OCI-LY1 (cell line): ENCODE measurements at regions not wholly inside any gene's neighbourhood (a gene's known extent, or its start where the extent isn't known, plus 50 kb on each side); places are given as distances from the start of the nearest gene placed in this dataset.

Source experiments
- H2AFZ ChIP-seq: fragments of 200-600 bp; sonication (generic), shearing (Covaris generic); 2 replicates; pipeline ENCODE4 v1.6.0; 2014; ENCODE audit warnings: antibody characterized with exemption, mild to moderate bottlenecking, low read length
- H3F3A ChIP-seq: fragments of 200-600 bp; sonication (generic), shearing (Covaris generic); 2 replicates; pipeline ENCODE4 v1.6.0; 2014; ENCODE audit warnings: mild to moderate bottlenecking, antibody characterized with exemption, low read length, moderate library complexity; ENCODE audit not compliant: insufficient read depth
- H3K27ac ChIP-seq: fragments of 200-600 bp; sonication (generic); 2 replicates; pipeline ENCODE4 v1.5.1; 2014; ENCODE audit warnings: low read length, mixed run types, mild to moderate bottlenecking, low read depth; ENCODE audit not compliant: poor library complexity, severe bottlenecking
- H3K27me3 ChIP-seq: fragments of 200-600 bp; sonication (generic); 2 replicates; pipeline ENCODE4 v1.6.0; 2014; ENCODE audit warnings: antibody characterized with exemption, mild to moderate bottlenecking, low read length, moderate library complexity; ENCODE audit not compliant: insufficient read depth
- H3K36me3 ChIP-seq: fragments of 200-600 bp; sonication (generic); 2 replicates; pipeline ENCODE4 v1.6.1; 2014; ENCODE audit warnings: mild to moderate bottlenecking, antibody characterized with exemption, low read length, moderate library complexity, mixed read lengths; ENCODE audit not compliant: insufficient read depth
- H3K4me1 ChIP-seq: fragments of 200-600 bp; sonication (generic); 2 replicates; pipeline ENCODE4 v1.5.1; 2014; ENCODE audit warnings: mild to moderate bottlenecking, low read length, moderate library complexity; ENCODE audit not compliant: insufficient read depth, severe bottlenecking
- H3K4me2 ChIP-seq: fragments of 200-600 bp; sonication (generic), shearing (Covaris generic); 2 replicates; pipeline ENCODE4 v1.6.1; 2014; ENCODE audit warnings: low read length
- H3K4me3 ChIP-seq: fragments of 200-600 bp; sonication (generic); 2 replicates; pipeline ENCODE4 v1.5.1; 2014; ENCODE audit warnings: low read length, low read depth, mild to moderate bottlenecking, mixed read lengths; ENCODE audit not compliant: poor library complexity, severe bottlenecking
- H3K79me2 ChIP-seq: fragments of 200-600 bp; shearing (Covaris generic); 2 replicates; pipeline ENCODE4 v1.6.1; 2016; ENCODE audit warnings: mixed run types, low read length, mixed read lengths; ENCODE audit not compliant: insufficient read depth
- H3K9ac ChIP-seq: fragments of 200-600 bp; sonication (generic), shearing (Covaris generic); 2 replicates; pipeline ENCODE4 v1.6.1; 2014; ENCODE audit warnings: mild to moderate bottlenecking, low read length, mixed read lengths
- H3K9me2 ChIP-seq: fragments of 200-600 bp; sonication (generic), shearing (Covaris generic); 2 replicates; pipeline ENCODE4 v1.6.1; 2014; ENCODE audit warnings: low read depth, mild to moderate bottlenecking, low read length, mixed read lengths
- H3K9me3 ChIP-seq: fragments of 200-600 bp; shearing (Covaris generic); 2 replicates; pipeline ENCODE4 v1.6.1; 2014; ENCODE audit warnings: low read length, mixed read lengths
- H4K20me1 ChIP-seq: fragments of 200-600 bp; sonication (generic), shearing (Covaris generic); 2 replicates; pipeline ENCODE4 v1.6.0; 2016; ENCODE audit warnings: mild to moderate bottlenecking, low read length; ENCODE audit not compliant: insufficient read depth
- CTCF ChIP-seq: fragments of 200-600 bp; sonication (generic), shearing (Covaris generic); IDR thresholded peaks from 2 replicates; pipeline ENCODE4 v1.5.1; 2017; ENCODE audit warnings: mild to moderate bottlenecking, antibody characterized with exemption, low read length, moderate library complexity, mixed read lengths
- EZH2 ChIP-seq: fragments of 200-600 bp; sonication (generic), shearing (Covaris generic); IDR thresholded peaks from 2 replicates; pipeline ENCODE4 v1.8.0; 2017; ENCODE audit warnings: borderline replicate concordance, mixed run types, mild to moderate bottlenecking, antibody characterized with exemption, low read length, moderate library complexity, mixed read lengths

GRCh38 chr4:18130256-18130655 is 108.7 kb upstream of the LCORL start:
- Histone ChIP-seq H3K4me2 (no peak overlapping the region), H3K9me2 (no peaks in the 10 kb centered on the region), H3K36me3 (no peaks in the 10 kb centered on the region), H4K20me1 (no peaks in the 10 kb centered on the region), H2AFZ (no peak overlapping the region), H3K27me3 (no peaks in the 10 kb centered on the region), H3F3A (no peaks in the 10 kb centered on the region), H3K4me1 (no peaks in the 10 kb centered on the region), H3K9ac (no peak overlapping the region), H3K4me3 (no peak overlapping the region), H3K9me3 (no peaks in the 10 kb centered on the region), H3K79me2 (no peaks in the 10 kb centered on the region), H3K27ac (no peak overlapping the region)
- TF ChIP-seq EZH2 (no peak), CTCF (no peak)

- Histone ChIP-seq H3K36me3 (no peaks in the 10 kb centered on the region), H3K79me2 (no peaks in the 10 kb centered on the region), H3K9me3 (no peaks in the 10 kb centered on the region), H3K9me2 (no peaks in the 10 kb centered on the region), H3K4me1 (no peaks in the 10 kb centered on the region), H4K20me1 (no peaks in the 10 kb centered on the region), H3K27me3 (no peaks in the 10 kb centered on the region), H3K4me3 (no peak overlapping the region), H3F3A (no peaks in the 10 kb centered on the region), H2AFZ (no peak overlapping the region), H3K4me2 (no peak overlapping the region), H3K9ac (no peak overlapping the region), H3K27ac (no peak overlapping the region)
- TF ChIP-seq EZH2 = no peak
- no peak for TF ChIP-seq CTCF
Observed at GRCh38 chr4:18128241-18128640, 106.7 kb upstream of the LCORL start.

GRCh38 chr4:18127030-18127429 is 105.5 kb upstream of the LCORL start:
- Histone ChIP-seq H3K27me3 (no peaks in the 10 kb centered on the region), H3F3A (no peaks in the 10 kb centered on the region), H4K20me1 (no peaks in the 10 kb centered on the region), H3K4me1 (no peaks in the 10 kb centered on the region), H3K36me3 (no peaks in the 10 kb centered on the region), H3K9me2 (no peaks in the 10 kb centered on the region), H3K4me2 (no peak overlapping the region), H2AFZ (no peak overlapping the region), H3K9ac (no peak overlapping the region), H3K27ac (no peak overlapping the region), H3K4me3 (no peak overlapping the region), H3K79me2 (no peaks in the 10 kb centered on the region), H3K9me3 (no peaks in the 10 kb centered on the region)
- TF ChIP-seq CTCF (no peak), EZH2 (no peak)
